Activated naive CD8-positive, alpha-beta T cell (primary cell): ENCODE measurements at regions not wholly inside any gene's neighbourhood (a gene's known extent, or its start where the extent isn't known, plus 50 kb on each side); places are given as distances from the start of the nearest gene placed in this dataset.
"Not testable (repeated sequence)": the region's sequence is repeated elsewhere in the genome, so short reads cannot be mapped to it uniquely, and the experiment has no call there.

Experiments used
- H3K27ac Mint-ChIP-seq: one replicate; pipeline ENCODE4 v1.8.0; 2021; ENCODE audit warnings: mixed read lengths
- H3K27me3 Mint-ChIP-seq: one replicate; pipeline ENCODE4 v1.8.0; 2021; ENCODE audit warnings: mixed read lengths
- H3K36me3 Mint-ChIP-seq: one replicate; pipeline ENCODE4 v1.8.0; 2021; ENCODE audit warnings: mixed read lengths
- H3K4me1 Mint-ChIP-seq: one replicate; pipeline ENCODE4 v1.8.0; 2021; ENCODE audit warnings: low read depth, mixed read lengths
- H3K4me3 Mint-ChIP-seq: one replicate; pipeline ENCODE4 v1.8.0; 2021; ENCODE audit warnings: mild to moderate bottlenecking, mixed read lengths
- H3K9me3 Mint-ChIP-seq: one replicate; pipeline ENCODE4 v1.8.0; 2021; ENCODE audit warnings: low read depth, mixed read lengths

DNA sequence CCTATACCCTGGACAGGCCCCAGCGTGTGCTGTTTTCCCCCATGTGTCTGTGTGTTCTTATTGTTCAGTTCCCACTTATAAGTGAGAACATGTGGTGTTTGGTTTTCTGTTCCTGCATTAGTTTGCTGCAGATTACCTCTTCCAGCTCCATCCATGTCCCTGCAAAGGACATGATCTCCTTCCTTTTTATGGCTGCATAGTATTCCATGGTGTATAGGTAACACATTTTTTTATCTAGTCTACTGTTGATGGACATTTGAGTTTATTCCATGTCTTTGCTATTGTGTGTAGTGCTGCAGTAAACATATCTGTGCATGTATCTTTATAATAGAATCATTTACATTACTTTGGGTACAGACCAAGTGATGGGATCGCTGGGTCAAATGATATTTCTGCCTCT lies 703.6 kb upstream of the CTNND2 start:
- not testable (repeated sequence) for H3K27me3 Mint-ChIP-seq, H3K4me1 Mint-ChIP-seq, H3K27ac Mint-ChIP-seq, H3K36me3 Mint-ChIP-seq, H3K4me3 Mint-ChIP-seq
- H3K9me3 Mint-ChIP-seq: peaks cover 15% of the 10 kb centered on the region

GRCh38 chr5:12592228-12592627 lies 688.0 kb upstream of the CTNND2 start:
- H3K4me1 Mint-ChIP-seq: no peaks in the 10 kb centered on the region
- no peak overlapping the region for H3K27ac Mint-ChIP-seq
- no peaks in the 10 kb centered on the region for H3K36me3 Mint-ChIP-seq
- H3K9me3 Mint-ChIP-seq: peaks cover 14% of the 10 kb centered on the region
- no peaks in the 10 kb centered on the region for H3K27me3 Mint-ChIP-seq
- H3K4me3 Mint-ChIP-seq: no peak overlapping the region

DNA sequence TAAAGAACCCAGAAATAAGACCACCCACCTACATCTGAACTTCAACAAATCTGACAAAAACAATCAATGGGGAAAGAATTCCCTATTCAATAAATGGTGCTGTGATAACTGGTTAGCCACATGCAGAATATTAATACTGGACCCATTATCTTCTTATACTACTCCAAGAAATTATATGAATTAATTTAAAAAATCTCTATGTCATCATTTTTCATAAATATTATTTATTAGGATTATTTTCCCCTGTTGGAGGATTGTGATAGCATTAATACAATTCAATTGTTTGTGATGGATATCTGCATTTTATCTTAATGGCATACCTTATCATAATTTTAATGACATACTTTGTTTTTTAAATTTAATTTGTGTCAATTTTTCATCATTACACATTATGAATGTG lies 682.2 kb upstream of the CTNND2 start:
- H3K36me3 Mint-ChIP-seq: no peaks in the 10 kb centered on the region
- no peaks in the 10 kb centered on the region for H3K4me1 Mint-ChIP-seq
- no peaks in the 10 kb centered on the region for H3K27me3 Mint-ChIP-seq
- no peak overlapping the region for H3K27ac Mint-ChIP-seq
- H3K4me3 Mint-ChIP-seq: no peak overlapping the region
- peaks cover 14% of the 10 kb centered on the region for H3K9me3 Mint-ChIP-seq

- H3K4me3 Mint-ChIP-seq, H3K4me1 Mint-ChIP-seq, H3K36me3 Mint-ChIP-seq, H3K27me3 Mint-ChIP-seq, H3K9me3 Mint-ChIP-seq, H3K27ac Mint-ChIP-seq: not testable (repeated sequence)
These were observed 674.6 kb upstream of the CTNND2 start for GRCh38 chr5:12578803-12579202.

GRCh38 chr5:12576953-12577352 lies 672.7 kb upstream of the CTNND2 start:
- H3K9me3 Mint-ChIP-seq, H3K27ac Mint-ChIP-seq, H3K36me3 Mint-ChIP-seq, H3K4me3 Mint-ChIP-seq, H3K27me3 Mint-ChIP-seq, H3K4me1 Mint-ChIP-seq: not testable (repeated sequence)

DNA sequence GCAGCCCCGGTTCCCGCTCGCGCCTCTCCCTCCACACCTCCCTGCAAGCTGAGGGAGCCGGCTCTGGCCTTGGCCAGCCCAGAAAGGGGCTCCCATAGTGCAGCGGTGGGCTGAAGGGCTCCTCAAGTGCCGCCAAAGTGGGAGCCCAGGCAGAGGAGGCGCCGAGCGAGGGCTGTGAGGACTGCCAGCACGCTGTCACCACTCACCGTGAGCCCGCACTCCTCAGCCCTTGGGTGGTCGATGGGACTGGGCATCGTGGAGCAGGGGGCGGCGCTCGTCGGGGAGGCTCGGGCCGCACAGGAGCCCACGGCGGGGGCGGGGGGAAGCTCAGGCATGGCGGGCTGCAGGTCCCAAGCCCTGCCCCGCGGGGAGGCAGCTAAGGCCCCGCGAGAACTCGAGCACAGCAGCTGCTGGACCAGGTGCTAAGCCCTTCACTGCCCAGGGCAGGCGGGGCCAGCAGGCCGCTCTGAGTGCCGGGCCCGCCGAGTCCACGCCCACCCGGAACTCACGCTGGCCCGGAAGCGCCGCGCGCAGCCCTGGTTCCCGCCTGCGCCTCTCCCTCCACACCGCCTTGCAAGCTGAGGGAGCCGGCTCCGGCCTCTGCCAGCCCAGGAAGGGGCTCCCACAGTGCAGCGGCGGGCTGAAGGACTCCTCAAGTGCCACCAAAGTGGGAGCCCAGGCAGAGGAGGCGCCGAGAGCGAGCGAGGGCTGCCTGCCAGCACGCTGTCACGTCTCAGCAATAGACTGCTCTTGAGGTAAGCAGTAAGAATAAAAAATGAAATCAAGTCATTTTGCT lies 670.2 kb upstream of the CTNND2 start:
- H3K36me3 Mint-ChIP-seq, H3K27me3 Mint-ChIP-seq, H3K4me3 Mint-ChIP-seq, H3K4me1 Mint-ChIP-seq, H3K27ac Mint-ChIP-seq: not testable (repeated sequence)
- H3K9me3 Mint-ChIP-seq: peaks cover 17% of the 10 kb centered on the region

DNA sequence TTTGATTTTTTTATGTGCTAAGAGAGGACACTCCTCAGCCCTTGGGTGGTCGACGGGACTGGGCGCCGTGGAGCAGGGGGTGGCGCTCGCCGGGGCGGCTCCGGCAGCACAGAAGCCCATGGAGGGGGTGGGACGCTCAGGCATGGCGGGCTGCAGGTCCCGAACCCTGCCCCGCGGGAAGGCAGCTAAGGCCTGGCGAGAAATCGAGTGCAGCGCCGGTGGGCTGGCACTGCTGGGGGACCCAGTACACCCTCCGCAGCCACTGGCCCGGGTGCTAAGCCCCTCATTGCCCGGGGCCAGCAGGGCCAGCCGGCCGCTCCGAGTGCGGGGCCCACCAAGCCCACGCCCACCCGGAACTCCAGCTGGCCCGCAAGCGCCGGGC lies 669.7 kb upstream of the CTNND2 start:
- not testable (repeated sequence) for H3K4me3 Mint-ChIP-seq, H3K4me1 Mint-ChIP-seq, H3K36me3 Mint-ChIP-seq, H3K27ac Mint-ChIP-seq, H3K27me3 Mint-ChIP-seq
- H3K9me3 Mint-ChIP-seq: peaks cover 17% of the 10 kb centered on the region

GRCh38 chr5:12570688-12571087 lies 666.4 kb upstream of the CTNND2 start:
- no peak overlapping the region for H3K27ac Mint-ChIP-seq
- H3K36me3 Mint-ChIP-seq: no peaks in the 10 kb centered on the region
- peaks cover 13% of the 10 kb centered on the region for H3K9me3 Mint-ChIP-seq

DNA sequence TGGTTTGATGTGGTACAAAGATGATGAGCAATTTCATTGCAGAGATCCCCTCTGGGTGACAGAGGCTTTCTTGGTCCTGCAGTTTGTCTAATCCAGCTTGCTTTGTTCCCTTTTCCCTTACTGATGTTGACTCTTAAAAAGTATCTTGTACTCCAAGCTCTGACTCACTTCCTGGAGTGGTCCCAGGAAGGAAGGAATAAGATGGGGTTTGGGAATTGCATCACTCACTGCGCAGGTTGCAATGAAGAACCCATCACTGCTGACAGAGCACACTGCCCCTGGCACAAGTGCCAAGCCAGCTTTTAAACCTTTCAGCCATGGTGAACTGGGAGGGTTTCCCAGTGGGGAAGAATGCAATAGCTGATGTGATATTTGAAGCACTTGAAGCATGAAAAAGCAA lies 662.2 kb upstream of the CTNND2 start:
- no peaks in the 10 kb centered on the region for H3K36me3 Mint-ChIP-seq
- no peak overlapping the region for H3K27ac Mint-ChIP-seq
- no peaks in the 10 kb centered on the region for H3K27me3 Mint-ChIP-seq
- H3K4me3 Mint-ChIP-seq: no peak overlapping the region
- H3K4me1 Mint-ChIP-seq: no peaks in the 10 kb centered on the region
- peaks cover 6% of the 10 kb centered on the region for H3K9me3 Mint-ChIP-seq

More at GRCh38 chr5:12570688-12571087, 666.4 kb upstream of the CTNND2 start:
- H3K27me3 Mint-ChIP-seq: no peaks in the 10 kb centered on the region
- no peak overlapping the region for H3K4me3 Mint-ChIP-seq
- H3K4me1 Mint-ChIP-seq: no peaks in the 10 kb centered on the region

DNA sequence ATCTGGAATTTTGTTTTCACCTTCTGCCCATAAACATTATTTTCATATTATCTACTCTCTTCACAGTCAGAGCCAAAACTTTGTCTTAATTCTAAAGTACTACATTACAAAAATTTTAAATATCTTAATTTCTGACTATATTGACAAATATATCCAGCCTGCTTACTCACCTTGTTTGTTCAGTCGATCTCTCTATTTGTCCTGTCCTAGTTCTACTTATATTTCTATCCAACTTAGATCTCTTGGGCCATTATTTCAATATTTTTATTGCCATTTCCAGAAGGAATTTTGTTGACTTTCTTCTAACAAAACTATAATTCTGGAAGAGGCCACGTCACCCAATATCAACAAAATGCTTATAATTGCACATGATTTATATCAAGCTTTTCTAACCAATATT lies 652.8 kb upstream of the CTNND2 start:
- H3K27ac Mint-ChIP-seq: no peak overlapping the region
- peaks cover 6% of the 10 kb centered on the region for H3K9me3 Mint-ChIP-seq
- no peaks in the 10 kb centered on the region for H3K36me3 Mint-ChIP-seq
- H3K4me1 Mint-ChIP-seq: no peaks in the 10 kb centered on the region
- H3K4me3 Mint-ChIP-seq: no peak overlapping the region
- H3K27me3 Mint-ChIP-seq: no peaks in the 10 kb centered on the region

- H3K27me3 Mint-ChIP-seq: no peaks in the 10 kb centered on the region
- no peaks in the 10 kb centered on the region for H3K36me3 Mint-ChIP-seq
- H3K4me3 Mint-ChIP-seq: no peak overlapping the region
- no peaks in the 10 kb centered on the region for H3K4me1 Mint-ChIP-seq
- no peak overlapping the region for H3K27ac Mint-ChIP-seq
- peaks cover 6% of the 10 kb centered on the region for H3K9me3 Mint-ChIP-seq
These were observed 621.9 kb upstream of the CTNND2 start for GRCh38 chr5:12526113-12526512.

DNA sequence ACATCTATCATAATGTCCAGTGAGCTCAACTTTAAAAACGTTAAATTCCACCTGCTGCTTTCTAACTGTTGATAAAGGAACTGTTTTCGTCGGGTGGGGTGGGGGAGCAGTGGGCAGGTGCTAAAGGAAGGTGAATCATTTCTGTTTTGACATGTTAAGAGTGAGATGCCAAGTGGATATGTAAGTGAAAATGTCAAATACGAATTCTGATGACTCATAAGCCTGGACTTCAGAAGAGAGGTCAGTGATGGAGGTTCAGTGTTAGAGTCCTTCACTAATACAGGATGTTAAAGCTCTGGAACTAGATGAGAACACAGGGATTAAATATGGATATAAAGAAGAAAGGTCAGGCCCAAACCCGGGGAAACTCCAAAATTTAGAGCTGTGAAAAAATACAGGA lies 617.9 kb upstream of the CTNND2 start:
- H3K27ac Mint-ChIP-seq: no peak overlapping the region
- H3K36me3 Mint-ChIP-seq: no peaks in the 10 kb centered on the region
- H3K4me1 Mint-ChIP-seq: no peaks in the 10 kb centered on the region
- H3K9me3 Mint-ChIP-seq: peaks cover 9% of the 10 kb centered on the region
- H3K4me3 Mint-ChIP-seq: no peak overlapping the region
- H3K27me3 Mint-ChIP-seq: no peaks in the 10 kb centered on the region

DNA sequence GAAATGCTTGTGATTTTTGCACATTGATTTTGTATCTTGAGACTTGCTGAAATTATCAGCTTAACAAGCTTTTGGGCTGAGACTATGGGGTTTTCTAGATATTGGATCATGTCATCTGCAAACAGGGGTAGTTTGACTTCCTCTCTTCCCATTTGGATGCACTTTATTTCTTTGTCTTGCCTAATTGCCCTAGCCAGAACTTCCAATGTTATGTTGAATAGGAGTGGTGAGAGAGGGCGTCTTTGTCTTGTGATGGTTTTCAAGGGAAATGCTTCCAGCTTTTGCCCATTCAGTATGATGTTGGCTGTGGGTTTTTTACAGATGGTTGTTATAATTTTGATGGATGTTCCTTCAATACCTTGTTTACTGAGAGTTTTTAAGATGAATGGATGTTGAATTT lies 600.7 kb upstream of the CTNND2 start:
- H3K4me3 Mint-ChIP-seq, H3K4me1 Mint-ChIP-seq, H3K27ac Mint-ChIP-seq, H3K27me3 Mint-ChIP-seq, H3K36me3 Mint-ChIP-seq: not testable (repeated sequence)
- H3K9me3 Mint-ChIP-seq: peaks cover 18% of the 10 kb centered on the region

DNA sequence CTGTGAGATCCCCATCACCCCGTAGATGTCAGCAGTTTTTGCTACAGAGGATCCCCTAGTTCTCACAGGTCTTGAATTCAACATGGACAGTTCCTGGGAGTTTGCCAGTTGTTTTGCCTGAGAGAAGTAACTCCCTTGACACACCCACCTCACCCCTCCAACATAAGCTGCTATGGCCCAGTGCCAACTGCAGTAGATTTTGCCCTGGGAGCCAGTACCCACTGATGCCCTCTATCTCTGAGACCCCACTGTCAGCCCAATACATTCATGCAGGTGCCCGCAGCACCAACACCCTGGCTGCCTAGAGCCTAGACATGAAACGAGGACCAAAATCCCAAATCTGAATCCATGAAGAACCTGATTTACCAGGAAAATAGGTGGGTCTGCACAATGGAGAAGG lies 583.9 kb upstream of the CTNND2 start:
- Mint-ChIP-seq H3K4me1 (no peaks in the 10 kb centered on the region), H3K27ac (no peak overlapping the region), H3K4me3 (no peak overlapping the region), H3K27me3 (no peaks in the 10 kb centered on the region), H3K9me3 (peaks cover 30% of the 10 kb centered on the region), H3K36me3 (no peaks in the 10 kb centered on the region)

DNA sequence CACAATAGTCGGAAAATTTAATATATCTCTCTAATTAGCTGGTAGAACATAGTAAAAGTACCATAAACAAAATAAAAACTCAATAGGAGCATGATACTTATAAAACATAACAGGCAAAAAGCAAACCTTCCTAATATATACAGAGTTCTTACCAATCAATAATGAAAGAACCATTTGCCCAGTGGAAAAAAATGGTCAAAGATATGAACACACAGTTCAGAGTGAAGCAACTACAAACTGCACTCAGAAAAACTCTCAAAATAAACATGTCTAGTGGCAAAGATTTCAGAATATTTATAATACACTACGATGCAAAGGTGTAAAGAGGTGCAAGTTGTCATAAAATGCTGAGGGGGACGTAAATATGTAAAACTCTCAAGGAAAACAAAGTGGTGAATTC lies 576.2 kb upstream of the CTNND2 start:
- H3K4me3 Mint-ChIP-seq: no peak overlapping the region
- H3K27me3 Mint-ChIP-seq: no peaks in the 10 kb centered on the region
- no peaks in the 10 kb centered on the region for H3K4me1 Mint-ChIP-seq
- H3K9me3 Mint-ChIP-seq: peaks cover 16% of the 10 kb centered on the region
- no peak overlapping the region for H3K27ac Mint-ChIP-seq
- H3K36me3 Mint-ChIP-seq: no peaks in the 10 kb centered on the region

DNA sequence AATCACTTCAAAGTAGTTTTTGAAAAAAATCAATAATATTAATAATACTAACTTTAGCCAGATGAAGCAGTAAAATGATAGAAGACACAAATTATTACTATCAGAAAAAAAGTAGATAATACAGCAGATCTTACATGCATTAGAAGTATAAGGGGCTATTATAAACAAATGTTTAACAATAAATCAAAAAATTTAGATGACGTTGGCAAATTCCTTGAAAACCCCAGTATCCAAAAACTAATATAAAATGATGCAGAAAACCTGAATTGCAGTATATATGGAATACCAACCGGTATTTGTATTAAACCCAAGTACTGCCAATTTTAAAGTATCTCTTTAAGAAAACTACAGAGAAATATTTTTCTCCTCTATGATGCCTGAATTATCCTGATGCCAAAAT lies 573.3 kb upstream of the CTNND2 start:
- Mint-ChIP-seq H3K4me3 (no peak overlapping the region), H3K4me1 (no peaks in the 10 kb centered on the region), H3K9me3 (peaks cover 5% of the 10 kb centered on the region), H3K27me3 (no peaks in the 10 kb centered on the region), H3K36me3 (no peaks in the 10 kb centered on the region), H3K27ac (no peak overlapping the region)
